HCEC 1CT (cell line): ENCODE measurements at regions not wholly inside any gene's neighbourhood (a gene's known extent, or its start where the extent isn't known, plus 50 kb on each side); places are given as distances from the start of the nearest gene placed in this dataset.

Experiments used
- DNase-seq: peaks from one replicate; pipeline ENCODE4 v3.0.0-alpha.2; 2017

DNA sequence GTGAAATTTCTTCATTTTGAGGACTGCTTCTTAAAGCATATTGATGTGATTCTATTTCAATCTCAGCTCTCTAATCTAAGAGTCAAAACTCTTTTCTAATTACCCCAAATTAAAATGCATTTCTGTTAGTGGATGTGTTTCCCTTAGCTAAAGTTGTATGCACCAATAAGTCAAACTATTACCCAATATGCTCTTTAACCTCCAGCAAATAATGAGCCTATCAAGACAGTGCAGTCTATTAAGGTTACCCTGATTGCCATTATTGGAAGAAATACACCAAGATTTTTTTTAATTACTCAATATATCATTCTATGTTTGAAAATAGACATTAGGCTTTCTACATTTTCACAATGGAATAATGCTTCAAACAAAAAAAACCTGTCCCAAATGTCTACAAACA is 310.0 kb downstream of the BTG1 start:
- no peak for DNase-seq

DNA sequence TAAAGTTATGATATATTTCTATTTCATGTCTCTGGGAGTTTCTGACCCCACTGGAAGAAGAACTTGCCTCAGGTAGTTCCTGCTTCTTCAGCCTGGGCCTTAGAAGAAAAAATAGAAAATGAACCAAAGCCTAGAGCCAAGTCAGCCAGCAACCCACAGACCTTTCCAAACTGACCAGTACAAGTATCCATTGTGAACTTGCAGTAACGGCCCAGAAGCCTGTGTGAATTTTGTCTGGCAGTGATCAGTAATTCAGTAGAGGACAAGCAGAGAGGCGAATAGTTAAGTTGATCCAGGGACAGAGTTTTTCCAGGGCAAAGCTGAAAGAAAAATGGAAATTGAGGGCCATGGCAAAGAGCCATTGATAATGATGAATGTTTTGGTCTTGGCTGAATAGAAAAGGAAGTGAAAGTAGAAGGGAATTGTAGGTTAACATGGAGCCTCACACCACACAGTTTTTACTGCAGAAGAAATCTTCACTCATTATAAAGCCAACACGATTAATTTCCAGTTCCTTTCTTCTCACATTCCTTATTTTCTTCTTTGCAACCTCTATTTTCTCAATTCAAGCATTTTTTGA is 311.8 kb downstream of the BTG1 start:
- no peak for DNase-seq

DNA sequence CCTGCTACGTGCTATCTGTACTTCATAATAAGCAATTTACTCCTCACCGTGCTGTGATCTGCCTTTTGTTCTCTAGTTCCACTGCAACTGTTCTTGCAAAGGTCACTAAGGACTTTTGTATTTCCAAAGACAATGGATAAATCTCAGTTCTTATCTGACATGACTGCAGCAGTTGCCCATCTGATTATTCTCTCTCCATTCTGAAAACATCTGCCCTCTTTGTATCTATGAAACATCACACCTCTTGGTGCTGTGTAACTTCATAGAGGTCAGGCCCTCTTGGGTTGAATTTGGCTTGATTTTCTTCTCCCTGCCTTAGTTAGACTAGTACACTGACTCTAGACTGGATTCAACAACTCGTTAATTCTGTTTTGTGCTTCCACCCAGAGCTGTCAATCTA is 319.6 kb downstream of the BTG1 start:
- no peak for DNase-seq

DNA sequence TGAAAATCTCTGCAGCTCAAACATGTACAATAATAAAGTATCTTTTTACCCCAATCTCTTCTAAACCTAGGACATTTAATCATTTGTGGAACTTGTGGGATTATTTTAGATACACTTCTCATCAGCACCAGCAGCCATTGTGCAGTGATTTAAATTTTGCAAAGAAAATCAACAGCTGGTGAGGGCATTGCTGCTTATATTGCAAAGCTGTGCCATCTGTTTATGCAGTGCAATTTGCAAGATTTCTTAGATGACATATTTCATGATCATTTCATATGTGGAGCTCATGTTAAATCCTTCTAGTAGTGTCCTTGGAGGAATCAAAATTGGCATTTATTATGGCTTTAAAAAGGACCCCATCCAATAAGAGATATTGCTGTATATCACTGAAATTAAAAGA is 320.7 kb downstream of the BTG1 start:
- no peak for DNase-seq

DNA sequence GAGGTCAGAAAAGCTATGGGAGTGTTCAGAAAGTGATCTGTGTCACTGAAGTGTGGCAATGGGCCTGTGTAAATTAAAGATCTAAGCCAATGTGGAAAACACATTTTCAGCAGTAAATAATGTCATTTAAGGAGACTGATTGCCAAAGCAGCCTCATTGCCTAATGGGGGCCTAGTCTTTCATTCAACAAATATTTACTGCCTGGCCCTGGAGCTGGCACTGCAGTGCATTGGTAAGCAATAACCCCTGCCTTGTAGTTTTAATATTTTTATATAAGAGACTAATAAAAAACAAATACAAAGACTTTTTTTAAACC is 326.6 kb downstream of the BTG1 start:
- DNase-seq = no peak

DNA sequence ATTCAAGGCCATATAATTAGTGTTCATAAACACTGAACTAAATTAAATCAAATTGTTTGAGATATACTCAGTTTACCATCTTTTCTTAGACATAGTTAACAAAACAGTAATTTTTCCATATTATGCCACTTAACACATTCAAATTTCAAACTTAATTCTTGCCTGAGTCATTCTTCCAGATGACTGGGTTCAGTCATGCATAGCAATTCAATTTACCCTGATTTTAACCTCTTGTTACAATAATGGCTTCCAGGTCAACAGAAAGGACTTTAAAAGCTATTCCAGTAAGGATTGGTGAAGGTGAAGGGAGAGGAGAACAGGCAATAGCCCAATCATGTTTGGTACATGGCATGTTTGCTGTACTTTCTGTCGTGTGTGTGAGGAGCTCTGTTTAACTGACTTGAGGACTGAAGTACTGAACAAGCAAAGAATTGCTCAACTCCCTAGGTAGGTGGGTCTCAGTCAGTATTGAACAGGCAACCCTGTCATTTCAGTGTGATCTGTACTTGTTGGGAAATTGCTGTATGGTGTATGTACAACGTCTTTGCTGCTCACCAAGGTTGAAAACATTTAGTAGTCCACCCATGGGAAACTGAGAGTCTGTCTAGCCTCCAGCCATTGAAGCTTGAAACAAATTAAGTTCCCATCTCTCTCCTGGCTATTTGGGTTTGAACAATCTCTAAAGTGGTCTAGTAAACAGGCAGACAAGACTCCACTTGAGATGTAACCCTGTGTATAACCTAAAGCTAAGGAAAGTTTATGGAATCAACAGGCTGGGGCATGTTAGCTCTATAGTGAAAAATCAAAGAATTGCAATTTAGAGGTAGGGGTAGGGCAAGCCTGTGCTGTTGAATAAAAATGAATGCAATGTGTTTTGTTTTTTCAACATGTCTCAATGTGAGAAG is 327.2 kb downstream of the BTG1 start:
- peak; percentile 4 for DNase-seq

DNA sequence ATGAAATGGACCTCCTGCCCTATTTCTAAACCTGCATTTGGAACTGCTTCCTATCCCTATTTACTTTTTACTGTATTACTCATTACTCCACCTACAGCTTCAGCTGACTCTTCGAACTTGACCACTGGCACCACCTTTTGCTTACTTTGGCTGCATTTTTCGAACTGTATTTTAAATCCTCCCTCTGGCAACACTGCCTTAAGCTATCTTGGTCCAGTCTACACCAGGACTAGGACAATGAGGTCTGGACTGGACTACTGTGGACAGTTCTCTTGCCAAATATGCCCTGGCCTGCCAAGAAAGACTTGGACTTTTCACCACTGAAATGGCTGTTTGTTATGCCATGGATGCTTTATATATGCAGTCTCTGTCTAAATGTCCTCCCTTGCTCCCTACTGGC is 328.1 kb downstream of the BTG1 start:
- DNase-seq = no peak

DNA sequence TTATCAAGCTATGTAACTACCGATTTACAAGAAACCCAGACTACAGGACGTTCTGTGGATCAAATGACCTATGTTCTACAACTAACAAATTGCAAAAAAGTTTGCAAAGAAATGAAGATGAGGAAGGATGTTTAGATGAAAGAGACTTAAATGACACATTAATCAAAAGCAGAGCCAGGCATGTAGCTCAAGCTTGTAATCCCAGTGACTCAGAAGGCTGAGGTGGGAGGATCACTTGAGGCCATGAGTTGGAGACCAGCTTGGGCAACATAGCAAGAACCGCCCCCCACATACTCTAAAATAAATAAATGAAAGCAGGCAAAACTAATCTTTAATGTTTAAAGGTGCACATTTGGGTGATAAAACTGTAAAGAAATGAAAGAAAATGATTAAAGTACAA is 331.9 kb downstream of the BTG1 start:
- peak; percentile 38 for DNase-seq

DNA sequence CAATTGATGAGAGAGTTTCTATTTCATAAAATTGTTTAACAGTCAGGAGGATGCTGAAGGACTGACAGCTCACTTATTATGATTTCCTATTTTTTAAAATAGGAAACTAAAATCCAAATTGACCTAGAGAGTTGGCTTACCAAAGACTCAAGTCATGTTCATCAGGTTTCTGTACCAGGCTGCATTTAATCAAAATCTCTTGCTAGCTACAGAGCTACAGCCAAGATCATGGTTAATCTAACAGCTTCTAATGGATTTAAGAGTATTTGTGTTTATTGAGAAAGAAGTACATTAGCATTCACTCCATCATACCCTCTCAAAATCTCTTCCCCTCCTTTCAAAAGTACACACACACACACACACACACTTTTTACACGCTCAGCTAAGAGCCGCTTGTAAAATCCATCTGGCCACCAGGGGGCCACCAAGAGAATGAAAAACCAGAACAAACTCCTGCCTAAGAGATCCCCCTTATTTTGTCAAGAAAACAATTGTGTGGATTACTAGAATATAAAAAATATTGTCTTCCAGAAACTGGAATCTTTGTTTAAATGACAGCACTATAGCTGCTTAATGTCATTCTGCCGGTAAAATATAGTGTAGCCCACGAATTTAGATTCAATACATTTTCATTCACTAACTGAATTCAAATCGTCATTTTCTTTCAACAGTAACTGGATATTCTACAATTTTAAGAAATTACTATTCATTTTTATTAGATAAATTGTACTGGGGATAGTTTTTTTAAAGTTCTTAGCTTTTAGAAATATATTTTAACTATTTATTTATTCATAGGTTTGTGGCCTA is 334.0 kb downstream of the BTG1 start:
- peak; percentile 48 for DNase-seq

DNA sequence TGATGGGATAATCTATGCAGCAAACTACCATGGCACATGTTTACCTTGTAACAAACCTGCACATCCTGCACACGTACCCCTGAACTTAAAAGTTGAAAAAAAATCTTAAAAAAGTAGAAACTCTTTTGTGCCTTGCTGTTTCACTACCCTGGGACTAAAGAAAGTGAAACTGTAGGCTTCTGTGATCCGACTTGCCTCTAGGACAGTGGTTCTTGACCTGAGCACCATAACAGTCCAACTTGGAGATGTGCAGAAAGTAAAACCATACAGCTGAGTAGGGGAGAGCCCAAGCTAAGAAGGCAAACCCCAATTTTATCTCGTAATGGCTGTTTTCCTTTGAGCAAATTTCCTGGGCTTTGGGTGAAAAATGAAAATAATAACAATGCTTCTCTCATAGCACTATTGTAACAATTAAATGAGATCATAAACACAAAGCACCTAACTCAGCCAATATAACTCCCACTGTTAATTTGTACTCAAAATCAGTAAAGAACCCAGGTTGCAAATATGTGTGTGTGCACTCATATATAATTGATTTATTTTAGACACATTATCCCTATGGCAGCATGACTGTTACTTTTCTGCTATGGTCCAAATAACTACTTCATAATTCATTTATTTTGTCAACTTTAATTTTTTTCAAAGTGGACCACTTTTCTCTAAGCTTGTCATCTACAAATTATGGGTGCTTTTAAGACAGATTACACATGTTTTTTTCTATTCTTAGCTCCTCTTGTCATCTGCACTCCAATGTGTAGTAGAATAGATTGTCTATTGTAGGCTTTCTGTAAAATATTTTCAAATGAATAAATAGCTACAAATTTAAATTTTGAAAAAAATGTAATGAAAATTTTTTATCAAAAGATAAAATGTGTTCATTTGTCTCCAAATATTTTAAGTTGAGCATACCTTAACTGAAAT is 334.9 kb downstream of the BTG1 start:
- no peak for DNase-seq

DNA sequence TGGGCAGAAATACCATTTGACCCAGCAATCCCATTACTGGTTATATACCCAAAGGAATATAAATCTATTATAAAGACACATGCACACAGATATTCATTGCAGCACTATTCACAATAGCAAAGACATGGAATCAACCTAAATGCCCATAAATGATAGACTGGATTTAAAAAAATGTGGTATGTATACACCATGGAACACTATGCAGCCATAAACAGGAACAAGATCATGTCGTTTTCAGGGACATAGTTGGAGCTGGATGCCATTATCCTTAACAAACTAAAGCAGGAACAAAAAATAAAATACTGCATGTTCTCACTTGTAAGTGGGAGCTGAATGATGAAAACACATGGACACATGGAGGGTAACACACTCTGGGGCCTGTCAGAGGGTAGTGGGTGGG is 335.6 kb downstream of the BTG1 start:
- no peak for DNase-seq

DNA sequence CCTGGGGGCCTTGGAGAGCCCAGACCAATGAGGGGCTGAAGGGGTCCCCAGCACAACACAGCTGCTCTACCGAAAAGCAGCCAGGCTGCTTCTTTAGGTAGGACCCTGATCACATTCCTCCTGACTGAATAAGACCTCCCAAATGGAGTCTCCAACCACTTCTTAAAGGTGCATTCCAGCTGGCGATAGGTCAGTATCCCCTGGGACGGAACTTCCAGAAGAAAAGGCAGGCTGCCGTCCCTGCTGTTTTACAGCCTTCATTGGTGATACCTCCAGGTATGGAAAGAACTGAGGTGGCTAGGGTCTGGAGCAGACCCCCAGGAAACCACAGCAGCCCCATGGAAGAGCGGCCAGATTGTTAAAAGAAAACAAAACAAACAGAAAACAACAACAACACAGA is 340.6 kb downstream of the BTG1 start:
- no peak for DNase-seq

DNA sequence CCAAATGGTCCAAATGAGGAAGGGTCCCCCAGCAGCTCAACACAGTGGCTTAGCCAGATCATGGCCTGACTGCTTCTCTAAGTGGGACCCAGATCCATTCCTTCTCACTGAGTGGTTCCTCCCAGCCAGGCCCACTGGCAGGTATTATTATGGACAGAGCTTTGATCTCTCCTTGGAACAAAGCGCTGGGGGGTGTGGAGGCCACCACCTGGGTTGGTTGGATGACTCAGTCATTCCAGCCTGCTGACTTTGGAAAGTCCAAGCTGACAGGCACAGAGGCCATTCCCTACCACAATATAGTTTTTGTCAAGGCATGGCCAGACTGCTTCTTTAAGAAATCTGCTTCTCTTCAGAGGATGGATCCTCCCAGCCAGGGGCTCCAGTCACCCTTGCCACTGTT is 341.1 kb downstream of the BTG1 start:
- DNase-seq = no peak

DNA sequence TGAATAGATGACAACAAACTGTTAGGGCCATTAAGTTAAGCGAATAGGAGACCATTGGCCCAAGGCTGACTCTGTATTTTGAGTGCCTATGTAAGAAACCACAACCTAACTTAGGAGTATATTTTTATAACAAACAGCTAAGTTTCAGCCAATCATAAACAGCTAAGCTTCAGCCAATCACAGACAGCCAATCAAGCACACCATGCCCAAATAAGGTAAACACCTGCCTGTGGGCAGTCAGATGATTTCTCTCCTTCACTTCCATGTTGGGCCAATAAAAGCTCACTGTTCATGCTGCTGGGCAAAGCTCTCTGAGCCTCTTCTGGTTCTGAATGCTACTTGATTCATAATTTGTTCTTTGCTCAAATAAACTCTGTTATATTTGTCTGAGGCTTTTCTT is 344.6 kb downstream of the BTG1 start:
- DNase-seq = no peak

DNA sequence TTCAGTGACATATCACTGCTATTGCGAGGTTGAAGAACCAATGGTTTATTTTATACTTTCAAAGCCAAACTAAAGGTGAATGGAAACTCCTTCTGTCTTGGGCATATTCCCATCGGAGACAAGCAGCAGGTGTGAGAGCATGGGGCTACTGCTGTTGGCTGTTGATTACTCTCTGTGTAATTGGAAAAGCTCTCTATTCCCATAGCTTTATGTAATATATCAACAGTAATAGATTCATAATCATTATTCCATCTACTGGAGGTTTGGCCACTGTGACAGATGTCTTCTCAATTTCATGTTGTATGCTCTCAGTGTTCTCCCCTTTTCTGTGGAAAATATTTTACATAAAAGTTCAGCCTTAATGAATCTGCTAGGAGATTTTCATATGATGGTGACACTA is 352.0 kb downstream of the BTG1 start:
- no peak for DNase-seq

DNA sequence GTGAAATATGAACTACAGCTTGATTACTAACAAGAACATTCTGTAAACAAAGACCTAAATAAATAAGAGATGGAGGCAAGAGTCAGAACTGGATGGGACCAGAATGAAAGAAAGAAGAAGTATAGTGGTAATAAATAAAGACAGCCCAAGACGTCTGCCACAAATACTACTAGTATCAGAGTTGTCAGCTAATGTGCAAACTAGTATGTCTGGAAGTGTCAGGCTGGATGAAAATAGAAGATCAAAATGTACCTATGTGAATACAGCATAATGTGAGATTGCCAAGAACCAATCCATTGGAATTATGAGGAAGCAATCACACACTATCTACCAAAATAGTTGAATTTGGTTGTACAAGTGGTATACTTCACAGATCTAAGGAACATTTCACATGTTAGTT is 353.0 kb downstream of the BTG1 start:
- no peak for DNase-seq

DNA sequence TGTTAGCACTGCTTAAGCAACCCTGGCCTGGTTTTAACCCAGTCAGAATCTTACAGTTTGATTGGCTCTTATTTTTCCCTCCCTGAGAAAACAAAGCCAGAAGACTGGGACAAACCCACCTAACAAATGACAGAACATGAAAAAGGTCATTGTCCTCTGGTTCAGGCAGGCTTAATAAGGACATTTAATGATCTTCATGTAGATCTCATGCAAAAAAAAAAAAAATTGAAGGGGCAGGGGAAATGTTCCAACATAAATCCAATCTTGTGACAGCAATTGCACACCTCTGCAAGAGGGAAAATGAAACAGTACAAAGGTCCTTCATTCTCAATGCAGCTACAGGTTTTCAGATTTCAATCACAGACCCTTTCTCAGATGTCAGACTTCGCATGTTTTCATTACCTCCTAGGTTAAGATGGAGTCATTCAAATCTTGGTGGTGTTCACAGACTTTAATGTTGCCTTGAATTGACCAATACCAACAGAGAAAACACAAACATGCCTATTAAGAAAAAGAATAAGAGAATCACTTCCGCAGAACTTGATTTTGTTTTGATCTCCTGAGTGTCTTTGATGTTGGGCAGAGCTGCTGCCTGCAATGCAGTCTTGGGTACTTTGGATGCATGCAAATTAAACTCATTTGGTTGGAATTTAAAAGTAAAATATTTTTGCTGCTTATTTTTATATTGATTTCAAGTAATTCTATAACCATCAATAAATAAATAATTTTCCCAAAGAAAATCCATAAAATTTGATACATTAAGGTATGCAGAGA is 359.0 kb downstream of the BTG1 start:
- DNase-seq = no peak

DNA sequence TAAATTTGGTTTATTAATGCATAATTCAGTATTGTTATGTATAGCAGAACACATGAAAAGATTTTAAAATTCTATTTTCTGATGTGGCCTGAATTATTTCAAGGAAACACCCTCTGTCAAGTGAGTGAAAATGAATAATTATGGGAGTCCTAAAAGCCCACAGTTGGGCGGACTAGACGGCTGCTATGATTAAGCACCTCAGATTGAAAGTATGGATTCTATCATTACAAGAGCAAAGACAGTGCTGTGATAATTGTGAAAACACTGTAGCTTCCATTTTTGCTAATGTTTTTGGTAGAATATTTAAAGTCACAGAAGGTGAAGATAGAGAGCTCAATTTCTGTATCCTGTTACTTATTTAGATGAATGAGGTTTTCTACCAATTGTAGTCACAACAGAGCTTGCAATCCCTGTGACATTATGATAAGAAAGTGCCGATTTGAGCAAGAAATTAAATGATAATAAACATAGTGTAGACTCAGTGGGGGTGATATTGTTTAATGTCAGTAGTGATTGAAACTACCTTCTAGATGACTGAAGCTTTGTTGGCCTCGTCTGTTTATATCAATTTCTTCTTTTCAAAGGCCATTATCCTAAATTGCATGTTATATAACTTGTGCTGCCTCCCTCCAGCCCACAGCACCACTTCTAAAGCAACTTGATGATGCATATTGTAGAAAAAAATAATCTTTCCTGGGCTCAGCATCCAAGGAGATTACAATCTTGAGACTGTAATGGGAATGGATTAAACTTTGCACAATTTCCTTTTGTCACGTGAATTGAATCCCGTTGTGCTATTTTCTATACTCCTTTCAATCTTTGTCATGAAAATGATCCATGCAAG is 359.8 kb downstream of the BTG1 start:
- no peak for DNase-seq

DNA sequence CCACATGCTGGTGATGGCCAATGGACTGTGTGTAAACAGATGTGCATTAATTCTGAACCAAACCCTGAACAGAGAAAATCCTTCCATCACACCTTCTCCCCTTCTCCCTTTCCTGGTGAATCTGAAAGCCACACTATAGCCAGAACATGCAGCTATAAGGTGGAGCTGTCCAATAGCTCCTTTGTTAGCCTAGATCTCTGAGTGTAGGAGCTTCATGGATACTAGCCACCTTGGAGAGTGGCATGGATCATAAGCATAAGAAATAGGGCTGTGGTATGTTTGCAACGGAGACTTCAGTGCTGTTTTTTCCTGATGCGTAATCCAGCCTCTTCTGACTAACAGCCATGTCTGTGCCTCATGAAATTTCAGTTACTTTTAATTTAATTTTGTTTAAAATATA is 364.5 kb downstream of the BTG1 start:
- DNase-seq = no peak

DNA sequence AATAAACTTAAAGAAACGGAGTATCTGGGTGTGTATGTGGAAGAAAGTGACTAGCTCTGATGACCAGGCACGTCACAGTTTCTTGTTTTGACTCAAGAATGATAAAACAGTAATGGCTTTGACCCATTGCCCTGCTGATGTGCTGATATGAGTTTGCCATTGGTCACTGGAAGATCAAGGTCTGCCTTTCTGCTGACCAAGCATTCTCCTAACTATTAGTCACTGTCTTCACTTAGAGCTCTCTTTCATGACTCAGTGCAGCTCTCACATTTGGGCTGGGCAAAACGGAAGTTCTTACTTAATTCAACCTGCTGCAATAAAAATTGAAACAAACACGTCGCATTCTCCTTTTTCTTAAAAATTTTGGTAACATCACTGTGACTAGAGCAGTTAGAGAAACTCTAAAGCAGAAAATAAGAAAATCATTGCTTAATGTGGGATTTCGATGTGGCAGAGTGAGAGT is 366.7 kb downstream of the BTG1 start:
- peak; percentile 94 for DNase-seq
